Keratinocyte (primary cell): ENCODE measurements at regions not wholly inside any gene's neighbourhood (a gene's known extent, or its start where the extent isn't known, plus 50 kb on each side); places are given as distances from the start of the nearest gene placed in this dataset.

Experiments used
- DNase-seq: peaks from one replicate; pipeline ENCODE4 v3.0.0-alpha.2; 2011; ENCODE audit warnings: low read depth, missing footprints, low spot score
- FAIRE-seq: peaks from 2 replicates; lab custom pipeline; 2011; peaks lifted over from hg19 to GRCh38; lab: Jason Lieb, UNC
- H2AFZ ChIP-seq: 2 replicates; pipeline ENCODE4 v1.6.0; 2012; ENCODE audit warnings: low read length, control low read depth, inconsistent platforms; ENCODE audit not compliant: control insufficient read depth
- H3K27ac ChIP-seq: 2 replicates; pipeline ENCODE4 v1.5.1; 2011; ENCODE audit warnings: low read length; ENCODE audit not compliant: control insufficient read depth, insufficient read depth
- H3K27me3 ChIP-seq: 3 replicates; pipeline ENCODE4 v1.6.0; 2011; ENCODE audit warnings: low read length; ENCODE audit not compliant: control insufficient read depth, insufficient read depth; ENCODE audit errors: extremely low read depth
- H3K36me3 ChIP-seq, 2 experiments: 2 replicates in 1 of 2; 3 replicates in 1 of 2; pipeline ENCODE4 v1.5.1; 2011; ENCODE audit warnings: low read length in 2 of 2, mild to moderate bottlenecking in 1 of 2; ENCODE audit not compliant: control insufficient read depth in 2 of 2, insufficient read depth in 2 of 2; ENCODE audit errors: extremely low read depth in 1 of 2
- H3K4me1 ChIP-seq: 3 replicates; pipeline ENCODE4 v1.5.1; 2011; ENCODE audit warnings: low read length; ENCODE audit not compliant: control insufficient read depth, insufficient read depth; ENCODE audit errors: extremely low read depth
- H3K4me2 ChIP-seq: 3 replicates; pipeline ENCODE4 v1.6.0; 2011; ENCODE audit warnings: low read depth, low read length; ENCODE audit not compliant: control insufficient read depth, insufficient read depth; ENCODE audit errors: extremely low read depth
- H3K4me3 ChIP-seq, 3 experiments: fragments of 200-600 bp in 1 of 3; sonication (generic) in 1 of 3; 2 replicates in 2 of 3; 3 replicates in 1 of 3; pipeline ENCODE4 v1.5.1; 2011 to 2016; ENCODE audit warnings: low read length in 3 of 3, mild to moderate bottlenecking in 3 of 3, control low read depth in 2 of 3, inconsistent platforms in 1 of 3, low read depth in 1 of 3, mixed read lengths in 1 of 3, mixed run types in 1 of 3, moderate library complexity in 1 of 3; ENCODE audit not compliant: control insufficient read depth in 2 of 3, insufficient read depth in 2 of 3; ENCODE audit errors: extremely low read depth in 1 of 3
- H3K79me2 ChIP-seq: 2 replicates; pipeline ENCODE4 v1.6.0; 2012; ENCODE audit warnings: low read length; ENCODE audit not compliant: control insufficient read depth, insufficient read depth
- H3K9ac ChIP-seq: 3 replicates; pipeline ENCODE4 v1.6.0; 2011; ENCODE audit warnings: low read length; ENCODE audit not compliant: control insufficient read depth, insufficient read depth; ENCODE audit errors: extremely low read depth
- H3K9me1 ChIP-seq: 3 replicates; pipeline ENCODE4 v1.6.0; 2011; ENCODE audit warnings: low read length; ENCODE audit not compliant: control insufficient read depth, insufficient read depth; ENCODE audit errors: extremely low read depth
- H3K9me3 ChIP-seq: 2 replicates; pipeline ENCODE4 v1.5.1; 2012; ENCODE audit warnings: low read depth, low read length; ENCODE audit not compliant: control insufficient read depth
- H4K20me1 ChIP-seq: 3 replicates; pipeline ENCODE4 v1.6.0; 2011; ENCODE audit warnings: low read length; ENCODE audit not compliant: control insufficient read depth, insufficient read depth; ENCODE audit errors: extremely low read depth
- EZH2 ChIP-seq: IDR thresholded peaks from one replicate; pipeline ENCODE4 v1.6.1; 2012; ENCODE audit warnings: inconsistent platforms, mild to moderate bottlenecking, low read length, moderate library complexity
- dilution Hi-C: fragments of 300-500 bp; cut with MboI; formaldehyde crosslinking; loops from one replicate; pipeline ENCODE4 v1.7.0; 2020; ENCODE audit warnings: low sequenced_read_pairs; ENCODE audit not compliant: extremely low pct_ligation_motif_present
- TF ChIP-seq, protein P1 (sequence below), 3 experiments: IDR thresholded peaks in 1 of 3; conservative IDR thresholded peaks in 1 of 3; optimal IDR thresholded peaks in 1 of 3; 2 replicates in 2 of 3; 3 replicates in 1 of 3; pipeline versions ENCODE3 to v1.5.1; 2011; ENCODE audit warnings: low read length in 3 of 3, mild to moderate bottlenecking in 3 of 3, moderate library complexity in 2 of 3, control low read depth in 1 of 3, inconsistent platforms in 1 of 3; ENCODE audit not compliant: insufficient read depth in 2 of 3; ENCODE audit errors: extremely low read depth in 1 of 3

GRCh38 chr22:48347311-48347710, 1480.4 kb downstream of the BRD1 start:
- Histone ChIP-seq H2AFZ (no peak overlapping the region), H3K36me3 (no peaks in the 10 kb centered on the region), H4K20me1 (no peaks in the 10 kb centered on the region), H3K4me3 (no peak overlapping the region), H3K4me1 (no peaks in the 10 kb centered on the region), H3K9ac (no peak overlapping the region), H3K79me2 (no peaks in the 10 kb centered on the region), H3K9me3 (peaks cover 21% of the 10 kb centered on the region), H3K27ac (no peak overlapping the region), H3K9me1 (no peaks in the 10 kb centered on the region), H3K27me3 (no peaks in the 10 kb centered on the region), H3K4me2 (no peak overlapping the region)
- dilution Hi-C loops: no loop called here
- FAIRE-seq (no peak), DNase-seq (no peak)
- no peak for TF ChIP-seq EZH2
- TF ChIP-seq, protein P1, sequence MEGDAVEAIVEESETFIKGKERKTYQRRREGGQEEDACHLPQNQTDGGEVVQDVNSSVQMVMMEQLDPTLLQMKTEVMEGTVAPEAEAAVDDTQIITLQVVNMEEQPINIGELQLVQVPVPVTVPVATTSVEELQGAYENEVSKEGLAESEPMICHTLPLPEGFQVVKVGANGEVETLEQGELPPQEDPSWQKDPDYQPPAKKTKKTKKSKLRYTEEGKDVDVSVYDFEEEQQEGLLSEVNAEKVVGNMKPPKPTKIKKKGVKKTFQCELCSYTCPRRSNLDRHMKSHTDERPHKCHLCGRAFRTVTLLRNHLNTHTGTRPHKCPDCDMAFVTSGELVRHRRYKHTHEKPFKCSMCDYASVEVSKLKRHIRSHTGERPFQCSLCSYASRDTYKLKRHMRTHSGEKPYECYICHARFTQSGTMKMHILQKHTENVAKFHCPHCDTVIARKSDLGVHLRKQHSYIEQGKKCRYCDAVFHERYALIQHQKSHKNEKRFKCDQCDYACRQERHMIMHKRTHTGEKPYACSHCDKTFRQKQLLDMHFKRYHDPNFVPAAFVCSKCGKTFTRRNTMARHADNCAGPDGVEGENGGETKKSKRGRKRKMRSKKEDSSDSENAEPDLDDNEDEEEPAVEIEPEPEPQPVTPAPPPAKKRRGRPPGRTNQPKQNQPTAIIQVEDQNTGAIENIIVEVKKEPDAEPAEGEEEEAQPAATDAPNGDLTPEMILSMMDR (optimal IDR thresholded peaks at IDR 0.05 in 1 of 3, IDR thresholded peaks at IDR 0.05 in 1 of 3, conservative IDR thresholded peaks at IDR 0.05 in 1 of 3; ENCODE audit: extremely low read depth in 1 of 3, insufficient read depth in 2 of 3, low read length in 3 of 3): no peak

DNA sequence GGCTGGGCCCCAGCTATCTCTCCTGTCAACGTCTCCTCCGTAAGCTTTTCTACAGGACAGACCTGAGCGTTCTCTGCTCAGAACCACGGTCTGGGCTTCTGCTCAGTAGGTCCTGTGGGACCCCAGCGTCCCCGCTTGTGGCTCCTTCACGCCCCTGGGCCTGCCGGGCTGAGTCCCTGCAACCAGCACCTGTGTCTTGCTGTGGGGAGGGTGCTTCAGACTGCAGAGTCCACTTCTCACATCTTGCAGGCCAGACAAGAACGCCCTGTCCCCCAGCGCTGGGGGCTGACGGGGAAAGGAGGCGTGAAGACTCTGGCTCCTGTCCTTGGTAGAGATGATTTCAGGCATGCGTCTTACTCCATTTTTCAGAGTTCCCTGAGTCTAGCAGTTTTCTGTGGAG, 1480.8 kb downstream of the BRD1 start:
- Histone ChIP-seq H3K4me3 (no peak overlapping the region), H4K20me1 (no peaks in the 10 kb centered on the region), H2AFZ (no peak overlapping the region), H3K36me3 (no peaks in the 10 kb centered on the region), H3K9ac (no peak overlapping the region), H3K4me2 (no peak overlapping the region), H3K9me3 (peaks cover 20% of the 10 kb centered on the region), H3K27me3 (no peaks in the 10 kb centered on the region), H3K9me1 (no peaks in the 10 kb centered on the region), H3K79me2 (no peaks in the 10 kb centered on the region), H3K4me1 (no peaks in the 10 kb centered on the region), H3K27ac (no peak overlapping the region)
- dilution Hi-C loops: no loop called here
- DNase-seq (no peak), FAIRE-seq (no peak)
- TF ChIP-seq EZH2: no peak
- TF ChIP-seq, protein P1 (optimal IDR thresholded peaks at IDR 0.05 in 1 of 3, IDR thresholded peaks at IDR 0.05 in 1 of 3, conservative IDR thresholded peaks at IDR 0.05 in 1 of 3; ENCODE audit: extremely low read depth in 1 of 3, insufficient read depth in 2 of 3, low read length in 3 of 3): no peak
